ENCODE measurements at regions not wholly inside any gene's neighbourhood (a gene's known extent, or its start where the extent isn't known, plus 50 kb on each side); places are given as distances from the start of the nearest gene placed in this dataset.

- peak; percentile 93 for TF ChIP-seq CTCF (IDR thresholded peaks at IDR 0.05; ENCODE audit: insufficient read depth, missing control alignments)
- peak; percentile 76 for DNase-seq (ENCODE audit: insufficient read length, low spot score)
These were observed 169.6 kb upstream of the GPR12 start for GRCh38 chr13:26929971-26930730.

GRCh38 chr13:26927511-26927910, 166.9 kb upstream of the GPR12 start:
- TF ChIP-seq CTCF (IDR thresholded peaks at IDR 0.05; ENCODE audit: insufficient read depth, missing control alignments) = no peak
- DNase-seq (ENCODE audit: insufficient read length, low spot score) (no peak), FAIRE-seq (no peak)

More at GRCh38 chr13:26929971-26930730, 169.6 kb upstream of the GPR12 start:
- FAIRE-seq = no peak

GRCh38 chr13:26926371-26926770, 165.8 kb upstream of the GPR12 start:
- no peak for DNase-seq (ENCODE audit: insufficient read length, low spot score)
- no peak for TF ChIP-seq CTCF (IDR thresholded peaks at IDR 0.05; ENCODE audit: insufficient read depth, missing control alignments)
- FAIRE-seq = no peak

- no peak for DNase-seq (ENCODE audit: insufficient read length, low spot score)
- FAIRE-seq = no peak
- TF ChIP-seq CTCF (IDR thresholded peaks at IDR 0.05; ENCODE audit: insufficient read depth, missing control alignments) = no peak
These were observed 163.4 kb upstream of the GPR12 start for GRCh38 chr13:26923824-26924605.

GRCh38 chr13:26921918-26922317, 161.3 kb upstream of the GPR12 start:
- FAIRE-seq = no peak
- no peak for TF ChIP-seq CTCF (IDR thresholded peaks at IDR 0.05; ENCODE audit: insufficient read depth, missing control alignments)
- no peak for DNase-seq (ENCODE audit: insufficient read length, low spot score)

- no peak for DNase-seq (ENCODE audit: insufficient read length, low spot score)
- FAIRE-seq = no peak
- no peak for TF ChIP-seq CTCF (IDR thresholded peaks at IDR 0.05; ENCODE audit: insufficient read depth, missing control alignments)
These were observed 160.2 kb upstream of the GPR12 start for GRCh38 chr13:26920614-26921355.

Data from D721Med (cell line).